ENCODE measurements at regions not wholly inside any gene's neighbourhood (a gene's known extent, or its start where the extent isn't known, plus 50 kb on each side); places are given as distances from the start of the nearest gene placed in this dataset.
A peak's percentile ranks its signal among the peaks of the same experiment; 100 is the strongest.

- Histone ChIP-seq H3K9ac (ENCODE audit: low read depth, low read length) (no peak overlapping the region), H3K27me3 (ENCODE audit: insufficient read depth, low read length) (no peaks in the 10 kb centered on the region), H3K36me3 (ENCODE audit: insufficient read depth, low read depth, low read length) (no peaks in the 10 kb centered on the region), H3K4me1 (ENCODE audit: insufficient read depth, low read length) (peaks cover 10% of the 10 kb centered on the region; the same call in 1 of the 2 replicates), H3K27ac (ENCODE audit: low read length) (no peak overlapping the region), H3K9me3 (ENCODE audit: insufficient read depth, low read depth, low read length) (0 out of 2 replicates have a peak, but pooled peaks cover 6% of the 10 kb centered on the region), H3K4me3 (ENCODE audit: low read length) (no peak overlapping the region)
Observed at GRCh38 chr11:91731051-91731450, 493.6 kb upstream of the FAT3 start.

DNA sequence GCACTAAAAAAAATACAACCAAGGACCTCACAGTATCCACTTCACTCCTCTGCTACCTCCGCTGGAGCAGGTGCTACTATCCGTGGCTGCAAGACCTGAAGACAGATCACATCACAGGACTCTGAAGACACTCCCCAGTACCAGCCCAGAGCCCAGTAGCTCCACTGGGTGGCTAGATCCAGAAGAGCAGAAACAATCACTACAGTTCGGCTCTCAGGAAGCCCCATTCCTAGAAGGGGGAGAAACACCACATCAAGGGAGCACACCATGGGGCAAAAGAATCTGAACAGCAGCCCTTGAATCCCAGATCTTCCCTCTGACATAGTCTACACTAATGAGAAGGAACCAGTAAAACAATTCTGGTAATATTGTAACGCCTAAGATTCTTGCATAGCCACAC, 494.0 kb upstream of the FAT3 start:
- Histone ChIP-seq H3K36me3 (ENCODE audit: insufficient read depth, low read depth, low read length) (no peaks in the 10 kb centered on the region), H3K27ac (ENCODE audit: low read length) (no peak overlapping the region)

DNA sequence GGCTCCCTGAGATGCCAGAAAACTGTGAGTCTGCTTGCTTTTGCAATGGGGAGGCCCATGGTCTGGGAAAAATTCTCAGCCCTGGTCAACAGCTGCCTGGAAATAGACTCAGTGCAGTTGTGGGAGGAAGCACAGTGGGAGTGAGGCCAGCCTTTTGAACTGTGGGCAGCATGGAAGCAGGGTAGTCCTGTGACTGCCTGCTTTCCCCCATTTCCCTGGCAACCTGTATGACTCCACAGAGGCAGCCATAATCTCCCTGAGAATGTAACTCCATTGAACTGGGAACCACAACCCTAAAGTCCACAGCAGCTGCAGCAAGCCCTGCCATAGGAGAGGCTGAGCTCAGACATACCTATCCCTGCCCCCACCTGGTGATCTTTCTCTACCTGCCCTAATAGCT, 494.6 kb upstream of the FAT3 start:
- H3K27ac ChIP-seq (ENCODE audit: low read length): no peak overlapping the region
- H3K4me1 ChIP-seq (ENCODE audit: insufficient read depth, low read length): peaks cover 10% of the 10 kb centered on the region; the same call in 1 of the 2 replicates
- no peaks in the 10 kb centered on the region for H3K36me3 ChIP-seq (ENCODE audit: insufficient read depth, low read depth, low read length)
- no peak overlapping the region for H3K4me3 ChIP-seq (ENCODE audit: low read length)
- 0 out of 2 replicates have a peak, but pooled peaks cover 4% of the 10 kb centered on the region for H3K9me3 ChIP-seq (ENCODE audit: insufficient read depth, low read depth, low read length)
- no peaks in the 10 kb centered on the region for H3K27me3 ChIP-seq (ENCODE audit: insufficient read depth, low read length)
- H3K9ac ChIP-seq (ENCODE audit: low read depth, low read length): no peak overlapping the region

More for the DNA sequence above, 494.0 kb upstream of the FAT3 start:
- no peak overlapping the region for H3K4me3 ChIP-seq (ENCODE audit: low read length)
- no peak overlapping the region for H3K9ac ChIP-seq (ENCODE audit: low read depth, low read length)
- H3K4me1 ChIP-seq (ENCODE audit: insufficient read depth, low read length): peaks cover 10% of the 10 kb centered on the region; the same call in 1 of the 2 replicates
- no peaks in the 10 kb centered on the region for H3K27me3 ChIP-seq (ENCODE audit: insufficient read depth, low read length)
- 0 out of 2 replicates have a peak, but pooled peaks cover 4% of the 10 kb centered on the region for H3K9me3 ChIP-seq (ENCODE audit: insufficient read depth, low read depth, low read length)

DNA sequence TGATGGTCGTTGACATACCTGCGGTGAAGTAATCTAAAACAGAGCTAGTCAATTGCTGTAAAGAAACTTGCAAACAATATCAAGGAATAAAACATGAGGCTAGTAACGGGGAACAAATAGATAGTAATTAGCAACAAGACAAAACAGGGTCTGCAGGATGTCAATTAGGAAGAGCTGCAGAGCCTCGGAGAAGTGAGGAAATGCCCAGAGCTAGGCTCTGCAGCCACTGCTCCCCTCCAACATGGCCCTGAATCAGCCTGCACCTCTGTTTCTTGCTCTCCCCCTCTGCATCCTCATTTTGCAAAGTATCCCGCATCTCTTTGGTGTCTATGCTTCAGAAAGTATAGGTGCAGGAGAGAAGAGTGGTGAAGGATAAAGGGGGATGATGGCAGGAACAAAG, 507.4 kb upstream of the FAT3 start:
- Histone ChIP-seq H3K36me3 (ENCODE audit: insufficient read depth, low read depth, low read length) (no peaks in the 10 kb centered on the region), H3K27me3 (ENCODE audit: insufficient read depth, low read length) (no peaks in the 10 kb centered on the region), H3K4me3 (ENCODE audit: low read length) (0 out of 2 replicates have a peak overlapping the region, but pooled peaks have one; percentile 7), H3K4me1 (ENCODE audit: insufficient read depth, low read length) (peaks cover 17% of the 10 kb centered on the region), H3K27ac (ENCODE audit: low read length) (no peak overlapping the region), H3K9ac (ENCODE audit: low read depth, low read length) (no peak overlapping the region), H3K9me3 (ENCODE audit: insufficient read depth, low read depth, low read length) (no peaks in the 10 kb centered on the region)

DNA sequence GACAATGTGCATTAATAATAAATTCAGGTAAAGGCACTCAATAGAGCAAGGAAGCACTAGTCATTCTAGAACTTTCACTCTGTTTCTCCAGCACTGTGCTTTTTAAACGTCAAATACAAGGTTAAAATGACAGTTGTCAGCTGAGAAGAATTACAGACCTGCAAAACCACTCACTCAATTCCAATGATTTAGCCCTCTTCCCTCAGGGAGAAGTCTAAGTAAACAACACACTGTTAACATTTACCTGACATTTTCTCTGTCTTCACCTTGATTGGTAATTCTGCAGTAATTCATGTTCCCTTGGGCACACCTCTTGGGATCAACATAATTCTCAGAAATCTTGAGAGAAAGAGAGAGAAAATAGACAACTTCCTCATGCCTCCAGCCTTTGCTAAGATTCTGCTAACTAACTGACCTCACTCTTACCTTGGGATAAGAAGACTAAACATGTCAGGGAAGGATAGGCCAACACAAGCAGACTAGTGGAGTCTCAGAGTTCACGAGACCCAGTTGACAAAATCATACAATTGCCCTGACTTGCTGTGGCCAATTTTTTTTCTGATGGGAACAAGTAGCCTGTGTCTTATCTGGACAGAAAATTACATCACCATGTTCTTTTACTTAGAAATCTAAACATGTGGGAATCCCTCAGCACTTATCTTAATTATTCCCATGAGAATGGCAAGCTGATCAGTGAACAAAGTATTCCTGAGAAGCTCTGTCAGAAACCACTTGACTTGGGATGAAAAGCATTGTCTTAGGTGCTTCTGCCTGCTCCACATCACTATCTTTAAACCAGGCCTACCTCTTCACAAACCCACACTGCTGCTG, 516.8 kb upstream of the FAT3 start:
- H3K4me1 ChIP-seq (ENCODE audit: insufficient read depth, low read length): no peaks in the 10 kb centered on the region
- H3K27me3 ChIP-seq (ENCODE audit: insufficient read depth, low read length): no peaks in the 10 kb centered on the region
- no peak overlapping the region for H3K4me3 ChIP-seq (ENCODE audit: low read length)
- no peaks in the 10 kb centered on the region for H3K36me3 ChIP-seq (ENCODE audit: insufficient read depth, low read depth, low read length)
- no peak overlapping the region for H3K9ac ChIP-seq (ENCODE audit: low read depth, low read length)
- H3K9me3 ChIP-seq (ENCODE audit: insufficient read depth, low read depth, low read length): no peaks in the 10 kb centered on the region
- H3K27ac ChIP-seq (ENCODE audit: low read length): no peak overlapping the region

- Histone ChIP-seq H3K27ac (ENCODE audit: low read length) (no peak overlapping the region), H3K9ac (ENCODE audit: low read depth, low read length) (no peak overlapping the region), H3K36me3 (ENCODE audit: insufficient read depth, low read depth, low read length) (no peaks in the 10 kb centered on the region)
Observed at GRCh38 chr11:91703042-91703441, 521.6 kb upstream of the FAT3 start.

GRCh38 chr11:91700854-91701253, 523.8 kb upstream of the FAT3 start:
- Histone ChIP-seq H3K4me3 (ENCODE audit: low read length) (no peak overlapping the region), H3K9me3 (ENCODE audit: insufficient read depth, low read depth, low read length) (no peaks in the 10 kb centered on the region), H3K36me3 (ENCODE audit: insufficient read depth, low read depth, low read length) (no peaks in the 10 kb centered on the region)

More at GRCh38 chr11:91703042-91703441, 521.6 kb upstream of the FAT3 start:
- H3K27me3 ChIP-seq (ENCODE audit: insufficient read depth, low read length): no peaks in the 10 kb centered on the region
- H3K4me3 ChIP-seq (ENCODE audit: low read length): no peak overlapping the region
- H3K9me3 ChIP-seq (ENCODE audit: insufficient read depth, low read depth, low read length): no peaks in the 10 kb centered on the region
- H3K4me1 ChIP-seq (ENCODE audit: insufficient read depth, low read length): no peaks in the 10 kb centered on the region

DNA sequence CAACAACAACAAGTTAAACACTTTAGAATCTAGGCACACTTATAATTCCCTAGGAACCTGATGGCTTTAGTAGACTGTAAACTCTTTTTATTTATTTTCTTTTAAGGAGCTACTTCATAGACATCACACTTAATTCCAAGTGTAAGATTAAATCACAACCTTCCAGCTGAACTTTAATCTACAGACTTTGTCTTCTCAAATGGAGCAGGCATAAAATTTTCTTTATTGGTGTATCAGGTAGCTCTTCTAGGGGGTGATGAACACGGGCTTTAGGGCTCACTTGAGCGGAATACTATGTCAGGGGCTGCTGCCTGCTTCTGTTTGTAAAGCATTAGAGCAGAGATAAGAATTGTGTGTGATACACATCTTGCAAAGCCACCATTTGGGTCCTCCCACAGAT, 525.8 kb upstream of the FAT3 start:
- Histone ChIP-seq H3K36me3 (ENCODE audit: insufficient read depth, low read depth, low read length) (no peaks in the 10 kb centered on the region), H3K27me3 (ENCODE audit: insufficient read depth, low read length) (no peaks in the 10 kb centered on the region), H3K4me3 (ENCODE audit: low read length) (no peak overlapping the region), H3K9me3 (ENCODE audit: insufficient read depth, low read depth, low read length) (no peaks in the 10 kb centered on the region), H3K9ac (ENCODE audit: low read depth, low read length) (no peak overlapping the region), H3K27ac (ENCODE audit: low read length) (no peak overlapping the region), H3K4me1 (ENCODE audit: insufficient read depth, low read length) (no peaks in the 10 kb centered on the region)

More at GRCh38 chr11:91700854-91701253, 523.8 kb upstream of the FAT3 start:
- Histone ChIP-seq H3K9ac (ENCODE audit: low read depth, low read length) (no peak overlapping the region), H3K27me3 (ENCODE audit: insufficient read depth, low read length) (no peaks in the 10 kb centered on the region), H3K4me1 (ENCODE audit: insufficient read depth, low read length) (no peaks in the 10 kb centered on the region), H3K27ac (ENCODE audit: low read length) (no peak overlapping the region)

- Histone ChIP-seq H3K27me3 (ENCODE audit: insufficient read depth, low read length) (no peaks in the 10 kb centered on the region), H3K4me1 (ENCODE audit: insufficient read depth, low read length) (no peaks in the 10 kb centered on the region), H3K9ac (ENCODE audit: low read depth, low read length) (no peak overlapping the region), H3K4me3 (ENCODE audit: low read length) (no peak overlapping the region), H3K36me3 (ENCODE audit: insufficient read depth, low read depth, low read length) (no peaks in the 10 kb centered on the region), H3K27ac (ENCODE audit: low read length) (no peak overlapping the region), H3K9me3 (ENCODE audit: insufficient read depth, low read depth, low read length) (no peaks in the 10 kb centered on the region)
Observed at GRCh38 chr11:91694331-91694730, 530.3 kb upstream of the FAT3 start.

- no peaks in the 10 kb centered on the region for H3K27me3 ChIP-seq (ENCODE audit: insufficient read depth, low read length)
Observed at GRCh38 chr11:91691872-91692271, 532.7 kb upstream of the FAT3 start.

DNA sequence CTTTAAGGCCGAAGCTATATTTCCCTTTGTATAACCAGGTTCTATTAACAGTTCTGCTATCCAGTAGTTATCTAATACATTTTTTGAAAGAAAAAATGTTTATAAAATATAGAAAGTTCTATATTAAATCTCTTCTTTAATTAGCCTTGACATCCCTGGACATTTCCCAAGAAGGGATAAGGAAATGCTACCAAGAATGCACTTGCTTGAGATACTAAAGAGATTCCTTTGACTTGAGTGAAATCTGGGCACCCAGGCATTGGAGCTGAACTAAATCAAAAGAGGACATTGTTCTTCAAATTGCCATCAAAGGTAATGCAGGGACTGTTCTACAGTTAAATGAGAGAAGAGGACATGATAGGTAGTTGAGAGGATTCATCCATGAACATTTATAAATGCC, 535.9 kb upstream of the FAT3 start:
- peaks cover 7% of the 10 kb centered on the region; the same call in 1 of the 2 replicates for H3K4me1 ChIP-seq (ENCODE audit: insufficient read depth, low read length)
- no peak overlapping the region for H3K4me3 ChIP-seq (ENCODE audit: low read length)
- H3K9ac ChIP-seq (ENCODE audit: low read depth, low read length): no peak overlapping the region
- H3K27me3 ChIP-seq (ENCODE audit: insufficient read depth, low read length): no peaks in the 10 kb centered on the region
- no peak overlapping the region for H3K27ac ChIP-seq (ENCODE audit: low read length)
- no peaks in the 10 kb centered on the region for H3K9me3 ChIP-seq (ENCODE audit: insufficient read depth, low read depth, low read length)
- H3K36me3 ChIP-seq (ENCODE audit: insufficient read depth, low read depth, low read length): no peaks in the 10 kb centered on the region

More at GRCh38 chr11:91691872-91692271, 532.7 kb upstream of the FAT3 start:
- Histone ChIP-seq H3K9me3 (ENCODE audit: insufficient read depth, low read depth, low read length) (no peaks in the 10 kb centered on the region), H3K9ac (ENCODE audit: low read depth, low read length) (no peak overlapping the region), H3K4me3 (ENCODE audit: low read length) (no peak overlapping the region), H3K4me1 (ENCODE audit: insufficient read depth, low read length) (peaks cover 4% of the 10 kb centered on the region; the same call in 1 of the 2 replicates), H3K27ac (ENCODE audit: low read length) (no peak overlapping the region), H3K36me3 (ENCODE audit: insufficient read depth, low read depth, low read length) (no peaks in the 10 kb centered on the region)

GRCh38 chr11:91686700-91687099, 537.9 kb upstream of the FAT3 start:
- Histone ChIP-seq H3K27me3 (ENCODE audit: insufficient read depth, low read length) (no peaks in the 10 kb centered on the region), H3K36me3 (ENCODE audit: insufficient read depth, low read depth, low read length) (no peaks in the 10 kb centered on the region), H3K4me3 (ENCODE audit: low read length) (no peak overlapping the region)

More at GRCh38 chr11:91686700-91687099, 537.9 kb upstream of the FAT3 start:
- Histone ChIP-seq H3K9ac (ENCODE audit: low read depth, low read length) (no peak overlapping the region), H3K27ac (ENCODE audit: low read length) (no peak overlapping the region), H3K9me3 (ENCODE audit: insufficient read depth, low read depth, low read length) (no peaks in the 10 kb centered on the region), H3K4me1 (ENCODE audit: insufficient read depth, low read length) (peaks cover 7% of the 10 kb centered on the region; the same call in 1 of the 2 replicates)

Measured in iPS-20b (cell line).